ENCODE measurements at regions not wholly inside any gene's neighbourhood (a gene's known extent, or its start where the extent isn't known, plus 50 kb on each side); places are given as distances from the start of the nearest gene placed in this dataset.

DNA sequence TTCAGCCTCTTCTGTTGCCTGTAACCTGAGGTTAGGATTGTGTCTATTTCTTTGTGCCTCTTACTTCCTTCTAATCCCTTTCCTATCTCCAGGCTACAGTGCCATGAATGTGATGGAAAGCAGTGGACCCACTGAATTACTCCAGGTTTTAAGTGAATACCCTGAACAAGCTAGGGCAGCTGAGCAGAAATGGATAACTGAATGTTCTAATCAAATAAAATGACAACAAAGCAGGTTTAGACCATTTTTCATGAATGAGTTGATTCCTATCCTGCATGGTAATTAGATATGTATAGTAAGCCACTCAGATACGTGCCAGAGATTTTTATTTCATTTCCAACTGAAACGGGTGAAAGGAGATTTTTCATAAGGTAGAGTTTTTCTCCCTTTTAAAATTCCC lies 127.5 kb upstream of the ZP4 start:
- no peak for TF ChIP-seq EZH2 (IDR thresholded peaks at IDR 0.05; ENCODE audit: insufficient read depth, low read length)
- TF ChIP-seq, protein P1, sequence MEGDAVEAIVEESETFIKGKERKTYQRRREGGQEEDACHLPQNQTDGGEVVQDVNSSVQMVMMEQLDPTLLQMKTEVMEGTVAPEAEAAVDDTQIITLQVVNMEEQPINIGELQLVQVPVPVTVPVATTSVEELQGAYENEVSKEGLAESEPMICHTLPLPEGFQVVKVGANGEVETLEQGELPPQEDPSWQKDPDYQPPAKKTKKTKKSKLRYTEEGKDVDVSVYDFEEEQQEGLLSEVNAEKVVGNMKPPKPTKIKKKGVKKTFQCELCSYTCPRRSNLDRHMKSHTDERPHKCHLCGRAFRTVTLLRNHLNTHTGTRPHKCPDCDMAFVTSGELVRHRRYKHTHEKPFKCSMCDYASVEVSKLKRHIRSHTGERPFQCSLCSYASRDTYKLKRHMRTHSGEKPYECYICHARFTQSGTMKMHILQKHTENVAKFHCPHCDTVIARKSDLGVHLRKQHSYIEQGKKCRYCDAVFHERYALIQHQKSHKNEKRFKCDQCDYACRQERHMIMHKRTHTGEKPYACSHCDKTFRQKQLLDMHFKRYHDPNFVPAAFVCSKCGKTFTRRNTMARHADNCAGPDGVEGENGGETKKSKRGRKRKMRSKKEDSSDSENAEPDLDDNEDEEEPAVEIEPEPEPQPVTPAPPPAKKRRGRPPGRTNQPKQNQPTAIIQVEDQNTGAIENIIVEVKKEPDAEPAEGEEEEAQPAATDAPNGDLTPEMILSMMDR (IDR thresholded peaks at IDR 0.05; ENCODE audit: insufficient read depth, low read depth, low read length): no peak

Data from astrocyte (in vitro differentiated cells and primary cell).